Fibroblast of lung (primary cell): ENCODE measurements at regions not wholly inside any gene's neighbourhood (a gene's known extent, or its start where the extent isn't known, plus 50 kb on each side); places are given as distances from the start of the nearest gene placed in this dataset.

Experiments
- CTCF ChIP-seq, 2 donors: IDR thresholded peaks in 1 of 2; conservative IDR thresholded peaks in 1 of 2; 1 replicate in 1 of 2; 2 replicates in 1 of 2; pipeline ENCODE4 v1.5.1; 2011 to 2012; ENCODE audit warnings: low read length in 2 of 2, control low read depth in 1 of 2, inconsistent platforms in 1 of 2, low read depth in 1 of 2, mild to moderate bottlenecking in 1 of 2
- EZH2 ChIP-seq: IDR thresholded peaks from 2 replicates; pipeline ENCODE4 v1.5.1; 2012; ENCODE audit warnings: low read length, control low read depth, mild to moderate bottlenecking; ENCODE audit errors: missing control alignments

GRCh38 chr5:109943701-109944235, 254.0 kb downstream of the MAN2A1 start:
- TF ChIP-seq CTCF (conservative IDR thresholded peaks at IDR 0.05 in 1 of 2, IDR thresholded peaks at IDR 0.05 in 1 of 2; ENCODE audit: low read depth in 1 of 2, low read length in 2 of 2): no peak
- TF ChIP-seq EZH2: no peak
